ENCODE measurements at regions not wholly inside any gene's neighbourhood (a gene's known extent, or its start where the extent isn't known, plus 50 kb on each side); places are given as distances from the start of the nearest gene placed in this dataset.
A peak's percentile ranks its signal among the peaks of the same experiment; 100 is the strongest.

GRCh38 chr6:122040261-122040660 is 359.2 kb upstream of the HSF2 start:
- DNase-seq (ENCODE audit: low read depth in 4 of 4, low spot score in 3 of 4) = no peak

GRCh38 chr6:122042380-122042779 is 357.1 kb upstream of the HSF2 start:
- DNase-seq (ENCODE audit: low read depth in 4 of 4, low spot score in 3 of 4) = no peak

- peak in 1 of 4 donors; percentile 24 for DNase-seq (ENCODE audit: low read depth in 4 of 4, low spot score in 3 of 4)
Observed at GRCh38 chr6:122042960-122043735, 356.3 kb upstream of the HSF2 start.

GRCh38 chr6:122048570-122048969 is 350.9 kb upstream of the HSF2 start:
- DNase-seq (ENCODE audit: low read depth in 4 of 4, low spot score in 3 of 4) = no peak

GRCh38 chr6:122049341-122049740 is 350.1 kb upstream of the HSF2 start:
- no peak for DNase-seq (ENCODE audit: low read depth in 4 of 4, low spot score in 3 of 4)

- DNase-seq (ENCODE audit: low read depth in 4 of 4, low spot score in 3 of 4) = no peak
Observed at GRCh38 chr6:122050242-122050755, 349.2 kb upstream of the HSF2 start.

- no peak for DNase-seq (ENCODE audit: low read depth in 4 of 4, low spot score in 3 of 4)
Observed at GRCh38 chr6:122052346-122052900, 347.0 kb upstream of the HSF2 start.

- no peak for DNase-seq (ENCODE audit: low read depth in 4 of 4, low spot score in 3 of 4)
Observed at GRCh38 chr6:122059918-122060317, 339.5 kb upstream of the HSF2 start.

GRCh38 chr6:122061855-122062254 is 337.6 kb upstream of the HSF2 start:
- no peak for DNase-seq (ENCODE audit: low read depth in 4 of 4, low spot score in 3 of 4)

GRCh38 chr6:122063076-122063475 is 336.4 kb upstream of the HSF2 start:
- no peak for DNase-seq (ENCODE audit: low read depth in 4 of 4, low spot score in 3 of 4)

GRCh38 chr6:122063761-122064160 is 335.7 kb upstream of the HSF2 start:
- no peak for DNase-seq (ENCODE audit: low read depth in 4 of 4, low spot score in 3 of 4)

GRCh38 chr6:122066200-122066599 is 333.3 kb upstream of the HSF2 start:
- DNase-seq (ENCODE audit: low read depth in 4 of 4, low spot score in 3 of 4) = no peak

GRCh38 chr6:122068291-122068769 is 331.1 kb upstream of the HSF2 start:
- no peak for DNase-seq (ENCODE audit: low read depth in 4 of 4, low spot score in 3 of 4)

- DNase-seq (ENCODE audit: low read depth in 4 of 4, low spot score in 3 of 4) = no peak
Observed at GRCh38 chr6:122069932-122070331, 329.5 kb upstream of the HSF2 start.

- no peak for DNase-seq (ENCODE audit: low read depth in 4 of 4, low spot score in 3 of 4)
Observed at GRCh38 chr6:122072014-122072647, 327.3 kb upstream of the HSF2 start.

- no peak for DNase-seq (ENCODE audit: low read depth in 4 of 4, low spot score in 3 of 4)
Observed at GRCh38 chr6:122075084-122075838, 324.2 kb upstream of the HSF2 start.

GRCh38 chr6:122075917-122076316 is 323.5 kb upstream of the HSF2 start:
- no peak for DNase-seq (ENCODE audit: low read depth in 4 of 4, low spot score in 3 of 4)

GRCh38 chr6:122077603-122078002 is 321.8 kb upstream of the HSF2 start:
- no peak for DNase-seq (ENCODE audit: low read depth in 4 of 4, low spot score in 3 of 4)

GRCh38 chr6:122078481-122078880 is 321.0 kb upstream of the HSF2 start:
- no peak for DNase-seq (ENCODE audit: low read depth in 4 of 4, low spot score in 3 of 4)

- no peak for DNase-seq (ENCODE audit: low read depth in 4 of 4, low spot score in 3 of 4)
Observed at GRCh38 chr6:122079916-122080315, 319.5 kb upstream of the HSF2 start.

GRCh38 chr6:122081921-122082320 is 317.5 kb upstream of the HSF2 start:
- DNase-seq (ENCODE audit: low read depth in 4 of 4, low spot score in 3 of 4) = no peak

Data from left renal pelvis (tissue), 4 donors.